ENCODE measurements at regions not wholly inside any gene's neighbourhood (a gene's known extent, or its start where the extent isn't known, plus 50 kb on each side); places are given as distances from the start of the nearest gene placed in this dataset.
"Not testable (repeated sequence)": the region's sequence is repeated elsewhere in the genome, so short reads cannot be mapped to it uniquely, and the experiment has no call there.

GRCh38 chr13:87736849-87737385 lies 65.7 kb downstream of the SLITRK5 start:
- H3K4me1 Mint-ChIP-seq, result no peaks in the 10 kb centered on the region
- H3K9me3 Mint-ChIP-seq, result peaks cover 18% of the 10 kb centered on the region
- peaks cover 2% of the 10 kb centered on the region for H3K36me3 Mint-ChIP-seq
- no peak overlapping the region for H3K27ac Mint-ChIP-seq
- no peak overlapping the region for H3K4me3 Mint-ChIP-seq
- no peaks in the 10 kb centered on the region for H3K27me3 Mint-ChIP-seq

GRCh38 chr13:87754097-87754496 lies 82.9 kb downstream of the SLITRK5 start:
- H3K27ac Mint-ChIP-seq, result no peak overlapping the region
- no peaks in the 10 kb centered on the region for H3K9me3 Mint-ChIP-seq
- H3K4me3 Mint-ChIP-seq, result no peak overlapping the region
- H3K36me3 Mint-ChIP-seq, result no peaks in the 10 kb centered on the region
- H3K4me1 Mint-ChIP-seq, result no peaks in the 10 kb centered on the region
- H3K27me3 Mint-ChIP-seq, result no peaks in the 10 kb centered on the region

GRCh38 chr13:87769445-87769844 lies 98.3 kb downstream of the SLITRK5 start:
- Mint-ChIP-seq H3K4me1 (no peaks in the 10 kb centered on the region), H3K27me3 (no peaks in the 10 kb centered on the region), H3K27ac (no peak overlapping the region)

DNA sequence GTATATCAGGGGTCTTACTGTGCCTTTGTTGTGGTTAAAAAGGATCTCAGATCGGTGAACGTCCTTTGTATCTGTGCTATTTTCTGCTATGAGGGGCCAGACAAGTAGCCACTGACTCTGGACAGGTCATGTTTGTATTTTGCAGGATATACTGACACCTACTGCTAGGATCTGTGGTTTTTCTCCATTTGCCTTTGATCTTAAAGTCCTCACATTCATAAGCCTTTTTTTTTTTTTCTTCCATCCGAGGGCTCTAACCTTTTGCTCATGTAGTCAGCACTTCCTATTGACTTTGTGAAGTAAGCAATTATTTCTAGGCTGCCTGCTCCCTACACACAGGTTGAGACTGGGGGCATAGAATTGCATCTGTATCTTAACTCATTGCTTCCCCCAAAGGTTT lies 106.2 kb downstream of the SLITRK5 start:
- Mint-ChIP-seq H3K4me1 (no peaks in the 10 kb centered on the region), H3K9me3 (no peaks in the 10 kb centered on the region), H3K36me3 (no peaks in the 10 kb centered on the region), H3K4me3 (no peak overlapping the region), H3K27ac (no peak overlapping the region), H3K27me3 (no peaks in the 10 kb centered on the region)

More at GRCh38 chr13:87769445-87769844, 98.3 kb downstream of the SLITRK5 start:
- Mint-ChIP-seq H3K4me3 (no peak overlapping the region), H3K9me3 (no peaks in the 10 kb centered on the region), H3K36me3 (no peaks in the 10 kb centered on the region)

- Mint-ChIP-seq H3K27ac (no peak overlapping the region), H3K27me3 (no peaks in the 10 kb centered on the region), H3K4me3 (no peak overlapping the region), H3K4me1 (no peaks in the 10 kb centered on the region), H3K9me3 (no peaks in the 10 kb centered on the region), H3K36me3 (no peaks in the 10 kb centered on the region)
These were observed 107.0 kb downstream of the SLITRK5 start for GRCh38 chr13:87778128-87778527.

- no peaks in the 10 kb centered on the region for H3K4me1 Mint-ChIP-seq
- H3K27ac Mint-ChIP-seq, result no peak overlapping the region
- no peaks in the 10 kb centered on the region for H3K36me3 Mint-ChIP-seq
- H3K4me3 Mint-ChIP-seq, result no peak overlapping the region
- no peaks in the 10 kb centered on the region for H3K27me3 Mint-ChIP-seq
- no peaks in the 10 kb centered on the region for H3K9me3 Mint-ChIP-seq
These were observed 108.3 kb downstream of the SLITRK5 start for GRCh38 chr13:87779426-87779825.

GRCh38 chr13:87783366-87783765 lies 112.2 kb downstream of the SLITRK5 start:
- no peaks in the 10 kb centered on the region for H3K4me1 Mint-ChIP-seq
- H3K4me3 Mint-ChIP-seq, result no peak overlapping the region
- H3K9me3 Mint-ChIP-seq, result no peaks in the 10 kb centered on the region
- H3K36me3 Mint-ChIP-seq, result no peaks in the 10 kb centered on the region
- no peak overlapping the region for H3K27ac Mint-ChIP-seq
- no peaks in the 10 kb centered on the region for H3K27me3 Mint-ChIP-seq

- Mint-ChIP-seq H3K27ac (no peak overlapping the region), H3K27me3 (no peaks in the 10 kb centered on the region), H3K4me1 (no peaks in the 10 kb centered on the region), H3K9me3 (no peaks in the 10 kb centered on the region), H3K4me3 (no peak overlapping the region), H3K36me3 (no peaks in the 10 kb centered on the region)
These were observed 117.2 kb downstream of the SLITRK5 start for GRCh38 chr13:87788363-87788762.

GRCh38 chr13:87792878-87793277 lies 121.7 kb downstream of the SLITRK5 start:
- no peaks in the 10 kb centered on the region for H3K4me1 Mint-ChIP-seq
- no peaks in the 10 kb centered on the region for H3K27me3 Mint-ChIP-seq
- H3K27ac Mint-ChIP-seq, result no peak overlapping the region
- no peaks in the 10 kb centered on the region for H3K9me3 Mint-ChIP-seq
- no peaks in the 10 kb centered on the region for H3K36me3 Mint-ChIP-seq
- no peak overlapping the region for H3K4me3 Mint-ChIP-seq

- no peaks in the 10 kb centered on the region for H3K36me3 Mint-ChIP-seq
- H3K9me3 Mint-ChIP-seq, result peaks cover 4% of the 10 kb centered on the region
- no peak overlapping the region for H3K4me3 Mint-ChIP-seq
- no peaks in the 10 kb centered on the region for H3K4me1 Mint-ChIP-seq
- H3K27me3 Mint-ChIP-seq, result no peaks in the 10 kb centered on the region
- no peak overlapping the region for H3K27ac Mint-ChIP-seq
These were observed 127.4 kb downstream of the SLITRK5 start for GRCh38 chr13:87798536-87798935.

DNA sequence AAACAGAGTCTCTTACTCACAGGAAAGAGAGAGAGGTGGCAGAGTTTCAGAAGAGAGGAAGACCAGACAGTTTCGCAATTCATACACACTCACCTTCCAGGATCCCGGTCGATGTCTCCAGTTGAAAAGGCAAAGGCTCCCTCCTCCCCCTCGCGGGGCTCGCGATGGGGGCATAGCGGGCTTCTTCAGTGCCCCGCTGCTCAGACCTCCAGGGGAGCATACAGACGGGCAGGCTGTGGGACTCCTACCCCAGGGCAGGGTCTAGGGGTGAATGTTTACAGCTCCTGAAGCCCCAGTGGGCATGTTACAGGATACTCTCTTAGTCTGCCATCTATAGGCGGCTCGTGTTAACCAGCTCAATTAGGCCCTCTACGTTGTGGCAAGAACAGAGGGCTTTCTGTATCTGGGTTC lies 139.2 kb downstream of the SLITRK5 start:
- peaks cover 6% of the 10 kb centered on the region for H3K9me3 Mint-ChIP-seq

GRCh38 chr13:87810920-87811344 lies 139.8 kb downstream of the SLITRK5 start:
- H3K27ac Mint-ChIP-seq, result no peak overlapping the region
- H3K9me3 Mint-ChIP-seq, result peaks cover 6% of the 10 kb centered on the region
- H3K4me3 Mint-ChIP-seq, result no peak overlapping the region
- H3K4me1 Mint-ChIP-seq, result no peaks in the 10 kb centered on the region
- H3K36me3 Mint-ChIP-seq, result no peaks in the 10 kb centered on the region
- H3K27me3 Mint-ChIP-seq, result no peaks in the 10 kb centered on the region

More for the DNA sequence above, 139.2 kb downstream of the SLITRK5 start:
- Mint-ChIP-seq H3K4me1 (no peaks in the 10 kb centered on the region), H3K4me3 (no peak overlapping the region), H3K27ac (no peak overlapping the region), H3K36me3 (no peaks in the 10 kb centered on the region), H3K27me3 (no peaks in the 10 kb centered on the region)

DNA sequence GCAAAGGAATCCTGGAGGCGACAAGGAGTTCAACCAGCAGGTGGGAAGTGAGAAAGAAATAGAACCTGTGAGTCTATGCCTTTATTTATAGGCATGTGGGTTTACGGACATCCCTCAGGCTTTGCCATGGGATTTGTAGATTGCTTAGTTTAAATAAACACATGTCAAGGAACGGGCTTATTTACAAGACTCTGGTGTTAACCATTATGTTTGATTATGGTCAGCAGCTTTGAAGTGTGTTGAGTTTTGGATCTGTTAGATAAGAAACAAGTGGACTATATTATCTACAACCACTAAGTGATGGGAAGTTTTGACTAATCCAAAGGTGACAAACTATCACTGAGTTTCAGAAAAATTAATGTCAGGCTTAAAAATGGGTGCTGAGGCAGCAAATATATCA lies 143.2 kb downstream of the SLITRK5 start:
- H3K4me3 Mint-ChIP-seq, result no peak overlapping the region
- no peak overlapping the region for H3K27ac Mint-ChIP-seq
- no peaks in the 10 kb centered on the region for H3K4me1 Mint-ChIP-seq
- no peaks in the 10 kb centered on the region for H3K36me3 Mint-ChIP-seq
- no peaks in the 10 kb centered on the region for H3K27me3 Mint-ChIP-seq
- peaks cover 6% of the 10 kb centered on the region for H3K9me3 Mint-ChIP-seq

DNA sequence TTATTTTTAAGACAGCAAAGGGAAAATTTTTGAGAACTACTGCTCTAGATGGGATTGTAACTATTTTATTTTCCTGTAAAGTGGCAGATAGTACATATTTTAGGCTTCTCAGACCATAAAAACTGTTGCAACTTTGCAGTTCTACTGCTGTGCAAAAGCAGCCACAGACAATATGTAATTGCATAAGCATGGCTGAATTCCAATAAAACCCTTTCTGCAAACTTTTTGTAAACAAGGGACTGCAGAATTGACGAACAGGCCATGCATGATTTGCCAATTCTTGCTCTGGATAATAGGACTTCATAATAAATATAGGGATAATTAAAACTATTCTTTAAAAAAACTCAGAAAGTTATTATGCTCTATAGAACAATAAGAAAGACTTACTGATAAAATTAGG lies 149.1 kb downstream of the SLITRK5 start:
- no peak overlapping the region for H3K4me3 Mint-ChIP-seq
- no peak overlapping the region for H3K27ac Mint-ChIP-seq
- no peaks in the 10 kb centered on the region for H3K36me3 Mint-ChIP-seq
- no peaks in the 10 kb centered on the region for H3K27me3 Mint-ChIP-seq
- peaks cover 11% of the 10 kb centered on the region for H3K9me3 Mint-ChIP-seq
- H3K4me1 Mint-ChIP-seq, result no peaks in the 10 kb centered on the region

DNA sequence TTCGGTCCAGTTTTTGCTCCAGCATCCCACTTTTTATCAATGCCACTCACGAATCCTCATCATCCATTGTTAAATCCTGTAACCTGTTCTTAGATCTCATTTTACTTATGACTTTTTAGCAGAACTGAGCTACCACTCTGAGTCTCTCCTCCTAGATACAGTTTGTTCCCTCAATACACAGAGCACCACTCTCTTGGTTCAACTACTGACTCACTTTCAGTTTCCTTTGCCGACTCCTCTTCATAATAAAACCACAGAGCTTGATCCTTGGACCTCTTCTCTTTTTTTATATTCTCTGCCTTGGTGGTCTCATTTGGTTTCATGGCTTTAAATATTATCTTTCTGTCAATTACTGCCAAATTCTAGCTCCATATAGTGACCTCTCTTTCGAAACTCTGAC lies 150.3 kb downstream of the SLITRK5 start:
- Mint-ChIP-seq H3K36me3 (no peaks in the 10 kb centered on the region), H3K27me3 (no peaks in the 10 kb centered on the region), H3K4me1 (no peaks in the 10 kb centered on the region), H3K4me3 (no peak overlapping the region), H3K27ac (no peak overlapping the region), H3K9me3 (peaks cover 11% of the 10 kb centered on the region)

- not testable (repeated sequence) for H3K4me1 Mint-ChIP-seq, H3K27ac Mint-ChIP-seq, H3K27me3 Mint-ChIP-seq, H3K36me3 Mint-ChIP-seq, H3K4me3 Mint-ChIP-seq
- H3K9me3 Mint-ChIP-seq, result peaks cover 11% of the 10 kb centered on the region
These were observed 155.1 kb downstream of the SLITRK5 start for GRCh38 chr13:87826301-87826700.

DNA sequence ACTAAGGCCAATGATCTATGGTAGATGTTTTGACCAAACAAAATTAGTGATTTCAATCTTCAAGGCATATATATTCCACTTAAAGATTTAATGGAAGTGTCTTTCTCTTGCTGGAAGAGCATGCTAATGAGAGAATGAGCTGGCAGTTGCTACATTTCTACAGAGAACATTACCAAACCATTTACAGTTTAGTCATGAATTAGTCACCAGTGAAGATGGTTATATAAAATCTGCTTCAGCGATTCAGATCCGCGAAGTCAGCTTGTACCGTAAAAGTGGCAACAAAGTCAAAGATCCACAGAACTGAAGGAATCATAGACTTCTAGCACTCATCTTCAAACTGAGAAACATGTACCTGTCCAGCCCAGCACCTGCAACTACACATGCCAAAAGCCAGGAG lies 156.3 kb downstream of the SLITRK5 start:
- H3K4me3 Mint-ChIP-seq, result no peak overlapping the region
- no peaks in the 10 kb centered on the region for H3K4me1 Mint-ChIP-seq
- H3K27me3 Mint-ChIP-seq, result no peaks in the 10 kb centered on the region
- H3K36me3 Mint-ChIP-seq, result no peaks in the 10 kb centered on the region
- H3K9me3 Mint-ChIP-seq, result peaks cover 6% of the 10 kb centered on the region
- H3K27ac Mint-ChIP-seq, result no peak overlapping the region

Measured in activated naive CD4-positive, alpha-beta T cell treated with anti-CD3 and anti-CD28 coated beads, Interleukin-2, amount 50 U/mL, for 24 hours (primary cell).